Osteocyte (in vitro differentiated cells): ENCODE measurements at regions not wholly inside any gene's neighbourhood (a gene's known extent, or its start where the extent isn't known, plus 50 kb on each side); places are given as distances from the start of the nearest gene placed in this dataset.

Experiments used
- DNase-seq: peaks from one replicate; pipeline ENCODE4 v3.0.0; 2021; ENCODE audit warnings: mixed read lengths; ENCODE audit not compliant: unreplicated experiment; ENCODE audit errors: extremely low spot score
- H3K27ac Mint-ChIP-seq: one replicate; pipeline ENCODE4 v1.8.0; 2021; ENCODE audit warnings: mild to moderate bottlenecking, mixed read lengths; ENCODE audit not compliant: unreplicated experiment
- H3K27me3 Mint-ChIP-seq: one replicate; pipeline ENCODE4 v1.8.0; 2021; ENCODE audit warnings: mixed read lengths; ENCODE audit not compliant: unreplicated experiment
- H3K36me3 Mint-ChIP-seq: one replicate; pipeline ENCODE4 v1.8.0; 2021; ENCODE audit warnings: mixed read lengths; ENCODE audit not compliant: unreplicated experiment
- H3K4me1 Mint-ChIP-seq: one replicate; pipeline ENCODE4 v1.8.0; 2021; ENCODE audit warnings: mixed read lengths; ENCODE audit not compliant: unreplicated experiment
- H3K4me3 Mint-ChIP-seq: one replicate; pipeline ENCODE4 v1.8.0; 2021; ENCODE audit warnings: mild to moderate bottlenecking, moderate library complexity, mixed read lengths; ENCODE audit not compliant: unreplicated experiment
- H3K9me3 Mint-ChIP-seq: one replicate; pipeline ENCODE4 v1.8.0; 2021; ENCODE audit warnings: mixed read lengths; ENCODE audit not compliant: unreplicated experiment
- CTCF ChIP-seq: fragments of 200-600 bp; sonication (generic); IDR thresholded peaks from 2 replicates; pipeline ENCODE4 v1.5.0; 2021; ENCODE audit warnings: antibody characterized with exemption, mild to moderate bottlenecking, moderate library complexity

DNA sequence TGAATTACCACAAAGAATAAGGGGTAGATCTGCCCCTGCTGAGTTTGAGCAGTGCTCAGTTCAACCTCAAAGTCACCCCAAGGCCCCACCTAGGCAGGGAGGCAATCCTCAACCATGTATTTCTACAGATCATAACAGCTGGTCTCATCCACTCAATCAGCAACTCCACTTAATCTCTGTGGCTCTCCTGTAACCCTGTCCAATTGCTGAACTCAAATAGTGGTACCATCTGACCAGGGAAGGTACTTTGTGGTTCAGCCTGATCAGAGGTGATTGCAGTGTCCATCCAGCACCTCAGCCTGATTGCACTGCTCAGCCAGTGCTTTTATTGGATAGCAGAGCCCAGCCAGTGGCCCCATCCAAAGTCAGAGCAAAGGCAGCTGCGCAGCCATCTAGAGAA, 91.0 kb upstream of the SLC4A10 start:
- no peak for TF ChIP-seq CTCF
- Mint-ChIP-seq H3K4me1 (no peaks in the 10 kb centered on the region), H3K27ac (no peak overlapping the region), H3K4me3 (no peak overlapping the region), H3K36me3 (no peaks in the 10 kb centered on the region), H3K27me3 (no peaks in the 10 kb centered on the region), H3K9me3 (no peaks in the 10 kb centered on the region)
- no peak for DNase-seq

- Mint-ChIP-seq H3K27me3 (peaks cover 11% of the 10 kb centered on the region), H3K36me3 (no peaks in the 10 kb centered on the region), H3K27ac (no peak overlapping the region), H3K4me1 (no peaks in the 10 kb centered on the region), H3K4me3 (no peak overlapping the region), H3K9me3 (no peaks in the 10 kb centered on the region)
- TF ChIP-seq CTCF: no peak
- DNase-seq: no peak
Observed at GRCh38 chr2:161546635-161547034, 77.6 kb upstream of the SLC4A10 start.

- no peak for TF ChIP-seq CTCF
- H3K27me3 Mint-ChIP-seq: peaks cover 11% of the 10 kb centered on the region
- no peaks in the 10 kb centered on the region for H3K4me1 Mint-ChIP-seq
- no peak overlapping the region for H3K4me3 Mint-ChIP-seq
- H3K9me3 Mint-ChIP-seq: no peaks in the 10 kb centered on the region
- no peak overlapping the region for H3K27ac Mint-ChIP-seq
- H3K36me3 Mint-ChIP-seq: no peaks in the 10 kb centered on the region
- no peak for DNase-seq
Observed at GRCh38 chr2:161547130-161547529, 77.1 kb upstream of the SLC4A10 start.

GRCh38 chr2:161552015-161552414, 72.2 kb upstream of the SLC4A10 start:
- H3K27me3 Mint-ChIP-seq: peaks cover 20% of the 10 kb centered on the region
- H3K36me3 Mint-ChIP-seq: no peaks in the 10 kb centered on the region
- no peak for TF ChIP-seq CTCF
- no peak overlapping the region for H3K4me3 Mint-ChIP-seq
- DNase-seq: no peak
- no peak overlapping the region for H3K27ac Mint-ChIP-seq
- H3K4me1 Mint-ChIP-seq: no peaks in the 10 kb centered on the region
- H3K9me3 Mint-ChIP-seq: no peaks in the 10 kb centered on the region

GRCh38 chr2:161555826-161556225, 68.4 kb upstream of the SLC4A10 start:
- peaks cover 2% of the 10 kb centered on the region for H3K9me3 Mint-ChIP-seq

More at GRCh38 chr2:161555826-161556225, 68.4 kb upstream of the SLC4A10 start:
- Mint-ChIP-seq H3K36me3 (no peaks in the 10 kb centered on the region), H3K27me3 (peaks cover 18% of the 10 kb centered on the region), H3K27ac (no peak overlapping the region), H3K4me1 (no peaks in the 10 kb centered on the region), H3K4me3 (no peak overlapping the region)
- TF ChIP-seq CTCF: no peak
- no peak for DNase-seq
